ENCODE measurements at regions not wholly inside any gene's neighbourhood (a gene's known extent, or its start where the extent isn't known, plus 50 kb on each side); places are given as distances from the start of the nearest gene placed in this dataset.

GRCh38 chr2:9156483-9156882 is 50.1 kb upstream of the ASAP2 start:
- no peak for TF ChIP-seq CTCF (IDR thresholded peaks at IDR 0.05)

GRCh38 chr2:9154061-9154460 is 52.6 kb upstream of the ASAP2 start:
- H3K27me3 ChIP-seq = no peaks in the 10 kb centered on the region
- peaks cover 15 to 19% of the 10 kb centered on the region in 2 experiments for H3K4me1 ChIP-seq (ENCODE audit: control insufficient read depth in 1 of 2, insufficient read depth in 1 of 2, low read depth in 1 of 2, low read length in 1 of 2)
- no peaks in the 10 kb centered on the region for H3K9me3 ChIP-seq
- H3K4me3 ChIP-seq (ENCODE audit: low read depth in 1 of 2, low read length in 1 of 2) = no peak overlapping the region
- TF ChIP-seq CTCF (IDR thresholded peaks at IDR 0.05) = no peak
- no peaks in the 10 kb centered on the region for H3K36me3 ChIP-seq
- no peak overlapping the region for H3K27ac ChIP-seq

More at GRCh38 chr2:9156483-9156882, 50.1 kb upstream of the ASAP2 start:
- Histone ChIP-seq H3K36me3 (no peaks in the 10 kb centered on the region), H3K27ac (no peak overlapping the region), H3K4me3 (ENCODE audit: low read depth in 1 of 2, low read length in 1 of 2) (no peak overlapping the region), H3K4me1 (ENCODE audit: control insufficient read depth in 1 of 2, insufficient read depth in 1 of 2, low read depth in 1 of 2, low read length in 1 of 2) (peaks cover 15 to 19% of the 10 kb centered on the region in 2 experiments), H3K27me3 (no peaks in the 10 kb centered on the region), H3K9me3 (no peaks in the 10 kb centered on the region)

GRCh38 chr2:9153643-9153980 is 53.0 kb upstream of the ASAP2 start:
- H3K4me3 ChIP-seq (ENCODE audit: low read depth in 1 of 2, low read length in 1 of 2) = no peak overlapping the region
- H3K9me3 ChIP-seq = no peaks in the 10 kb centered on the region
- peaks cover 15 to 19% of the 10 kb centered on the region in 2 experiments for H3K4me1 ChIP-seq (ENCODE audit: control insufficient read depth in 1 of 2, insufficient read depth in 1 of 2, low read depth in 1 of 2, low read length in 1 of 2)
- H3K36me3 ChIP-seq = no peaks in the 10 kb centered on the region
- TF ChIP-seq CTCF (IDR thresholded peaks at IDR 0.05) = no peak
- no peak overlapping the region for H3K27ac ChIP-seq
- no peaks in the 10 kb centered on the region for H3K27me3 ChIP-seq

- Histone ChIP-seq H3K27ac (no peak overlapping the region), H3K4me1 (ENCODE audit: control insufficient read depth in 1 of 2, insufficient read depth in 1 of 2, low read depth in 1 of 2, low read length in 1 of 2) (peaks cover 15 to 19% of the 10 kb centered on the region in 2 experiments), H3K36me3 (no peaks in the 10 kb centered on the region), H3K27me3 (no peaks in the 10 kb centered on the region), H3K9me3 (no peaks in the 10 kb centered on the region), H3K4me3 (ENCODE audit: low read depth in 1 of 2, low read length in 1 of 2) (no peak overlapping the region)
- TF ChIP-seq CTCF (IDR thresholded peaks at IDR 0.05) = no peak
Measured at GRCh38 chr2:9152975-9153642, 53.5 kb upstream of the ASAP2 start.

GRCh38 chr2:9150906-9151305 is 55.7 kb upstream of the ASAP2 start:
- no peak for TF ChIP-seq CTCF (IDR thresholded peaks at IDR 0.05)
- Histone ChIP-seq H3K9me3 (no peaks in the 10 kb centered on the region), H3K36me3 (no peaks in the 10 kb centered on the region), H3K27me3 (no peaks in the 10 kb centered on the region), H3K4me1 (ENCODE audit: control insufficient read depth in 1 of 2, insufficient read depth in 1 of 2, low read depth in 1 of 2, low read length in 1 of 2) (peaks cover 15 to 19% of the 10 kb centered on the region in 2 experiments), H3K27ac (no peak overlapping the region), H3K4me3 (ENCODE audit: low read depth in 1 of 2, low read length in 1 of 2) (no peak overlapping the region)
